ENCODE measurements at regions not wholly inside any gene's neighbourhood (a gene's known extent, or its start where the extent isn't known, plus 50 kb on each side); places are given as distances from the start of the nearest gene placed in this dataset.

- Histone ChIP-seq H3K79me2 (ENCODE audit: control insufficient read depth, insufficient read depth, low read length, poor library complexity) (peaks cover 4% of the 10 kb centered on the region), H2BK12ac (ENCODE audit: low read length) (peak overlapping the region; percentile 96), H3K4ac (ENCODE audit: low read depth, low read length) (peak overlapping the region; percentile 85), H3K18ac (ENCODE audit: low read length) (peak overlapping the region; percentile 82), H3K14ac (ENCODE audit: low read length) (peak overlapping the region; percentile 85), H3K36me3 (ENCODE audit: control insufficient read depth in 1 of 2, insufficient read depth in 2 of 2, low read length in 2 of 2) (no peaks in the 10 kb centered on the region), H3K27me3 (ENCODE audit: insufficient read depth, low read length) (no peaks in the 10 kb centered on the region), H4K12ac (ENCODE audit: low read depth, low read length) (no peak overlapping the region), H4K91ac (ENCODE audit: low read depth, low read length) (peak overlapping the region; percentile 99), H3K4me3 (ENCODE audit: low read depth, low read length) (no peak overlapping the region), H3K4me2 (ENCODE audit: low read length) (peak overlapping the region; percentile 38), H2AFZ (ENCODE audit: insufficient read depth, low read length, poor library complexity) (peak overlapping the region; percentile 69), H2AK5ac (ENCODE audit: low read length) (peak overlapping the region; percentile 97), H3K9me3 (ENCODE audit: insufficient read depth, low read depth, low read length) (peaks cover 4% of the 10 kb centered on the region), H3K79me1 (ENCODE audit: low read length) (peaks cover 31% of the 10 kb centered on the region), H2BK5ac (ENCODE audit: low read depth, low read length, poor library complexity) (peak overlapping the region; percentile 99), H3K23ac (ENCODE audit: low read length) (no peak overlapping the region), H2BK120ac (ENCODE audit: insufficient read depth, low read length, poor library complexity) (peak overlapping the region; percentile 100), H4K8ac (ENCODE audit: low read depth, low read length) (peak overlapping the region; percentile 92), H3K27ac (ENCODE audit: low read depth, low read length) (peak overlapping the region; percentile 75), H3K4me1 (ENCODE audit: control insufficient read depth in 1 of 2, insufficient read depth in 2 of 2, low read length in 2 of 2) (peaks cover 18 to 28% of the 10 kb centered on the region in 2 experiments), H3K9ac (ENCODE audit: low read length) (no peak overlapping the region)
- WGBS (ENCODE audit: extremely low coverage, insufficient coverage, insufficient read length): no CpG with 5 or more reads among the region's 6 CpGs
- peak in 1 of 2 donors; percentile 10 for DNase-seq
Measured at GRCh38 chr9:88831713-88832407, 159.4 kb upstream of the S1PR3 start.

- no peak for DNase-seq
- Histone ChIP-seq H4K12ac (ENCODE audit: low read depth, low read length) (no peak overlapping the region), H2AFZ (ENCODE audit: insufficient read depth, low read length, poor library complexity) (no peak overlapping the region), H3K79me2 (ENCODE audit: control insufficient read depth, insufficient read depth, low read length, poor library complexity) (peaks cover 4% of the 10 kb centered on the region), H3K36me3 (ENCODE audit: control insufficient read depth in 1 of 2, insufficient read depth in 2 of 2, low read length in 2 of 2) (no peaks in the 10 kb centered on the region), H3K4me2 (ENCODE audit: low read length) (no peak overlapping the region), H3K18ac (ENCODE audit: low read length) (no peak overlapping the region), H3K27me3 (ENCODE audit: insufficient read depth, low read length) (no peaks in the 10 kb centered on the region), H4K8ac (ENCODE audit: low read depth, low read length) (no peak overlapping the region), H3K4me1 (ENCODE audit: control insufficient read depth in 1 of 2, insufficient read depth in 2 of 2, low read length in 2 of 2) (peaks cover 18 to 29% of the 10 kb centered on the region in 2 experiments), H3K14ac (ENCODE audit: low read length) (peak overlapping the region; percentile 85), H3K4me3 (ENCODE audit: low read depth, low read length) (no peak overlapping the region), H3K27ac (ENCODE audit: low read depth, low read length) (peak overlapping the region; percentile 75), H2AK5ac (ENCODE audit: low read length) (no peak overlapping the region), H3K9me3 (ENCODE audit: insufficient read depth, low read depth, low read length) (peaks cover 4% of the 10 kb centered on the region), H3K23ac (ENCODE audit: low read length) (no peak overlapping the region), H3K9ac (ENCODE audit: low read length) (no peak overlapping the region), H4K91ac (ENCODE audit: low read depth, low read length) (no peak overlapping the region), H2BK5ac (ENCODE audit: low read depth, low read length, poor library complexity) (no peak overlapping the region), H2BK120ac (ENCODE audit: insufficient read depth, low read length, poor library complexity) (peak overlapping the region; percentile 61), H3K79me1 (ENCODE audit: low read length) (peaks cover 31% of the 10 kb centered on the region), H2BK12ac (ENCODE audit: low read length) (peak overlapping the region; percentile 85), H3K4ac (ENCODE audit: low read depth, low read length) (no peak overlapping the region)
- WGBS (ENCODE audit: extremely low coverage, insufficient coverage, insufficient read length): no CpG with 5 or more reads among the region's 1 CpG
Measured at GRCh38 chr9:88833946-88834345, 157.3 kb upstream of the S1PR3 start.

DNA sequence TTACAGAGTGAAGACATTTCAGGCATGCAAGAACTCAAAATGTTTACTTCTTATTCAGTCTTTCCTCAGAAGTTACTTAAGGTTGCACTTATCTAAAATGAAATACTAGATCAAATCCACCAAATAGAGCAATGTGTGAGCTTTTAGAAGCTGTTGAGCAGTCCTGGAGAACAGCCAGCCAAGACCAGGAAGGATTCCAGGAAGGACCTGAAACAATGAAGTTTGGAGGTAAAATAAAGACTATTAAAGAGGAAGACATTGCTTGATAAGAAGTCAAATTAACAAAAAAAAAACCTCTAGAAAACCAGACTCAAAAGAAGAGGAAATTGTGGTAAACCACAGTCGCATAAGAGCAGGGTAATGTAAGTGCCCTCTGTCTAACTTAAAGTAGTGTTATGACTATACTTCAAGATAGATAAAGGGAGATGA is 156.2 kb upstream of the S1PR3 start:
- Histone ChIP-seq H3K9me3 (ENCODE audit: insufficient read depth, low read depth, low read length) (peaks cover 4% of the 10 kb centered on the region), H2BK12ac (ENCODE audit: low read length) (no peak overlapping the region), H3K4ac (ENCODE audit: low read depth, low read length) (no peak overlapping the region), H3K36me3 (ENCODE audit: control insufficient read depth in 1 of 2, insufficient read depth in 2 of 2, low read length in 2 of 2) (no peaks in the 10 kb centered on the region), H2AK5ac (ENCODE audit: low read length) (no peak overlapping the region), H3K4me2 (ENCODE audit: low read length) (no peak overlapping the region), H3K4me1 (ENCODE audit: control insufficient read depth in 1 of 2, insufficient read depth in 2 of 2, low read length in 2 of 2) (peaks cover 11 to 25% of the 10 kb centered on the region in 2 experiments), H3K23ac (ENCODE audit: low read length) (no peak overlapping the region), H3K4me3 (ENCODE audit: low read depth, low read length) (no peak overlapping the region), H2BK120ac (ENCODE audit: insufficient read depth, low read length, poor library complexity) (no peak overlapping the region), H4K8ac (ENCODE audit: low read depth, low read length) (no peak overlapping the region), H2AFZ (ENCODE audit: insufficient read depth, low read length, poor library complexity) (no peak overlapping the region), H4K12ac (ENCODE audit: low read depth, low read length) (no peak overlapping the region), H3K18ac (ENCODE audit: low read length) (no peak overlapping the region), H4K91ac (ENCODE audit: low read depth, low read length) (no peak overlapping the region), H3K9ac (ENCODE audit: low read length) (no peak overlapping the region), H3K79me1 (ENCODE audit: low read length) (peaks cover 26% of the 10 kb centered on the region), H3K14ac (ENCODE audit: low read length) (no peak overlapping the region), H2BK5ac (ENCODE audit: low read depth, low read length, poor library complexity) (no peak overlapping the region), H3K27ac (ENCODE audit: low read depth, low read length) (no peak overlapping the region), H3K79me2 (ENCODE audit: control insufficient read depth, insufficient read depth, low read length, poor library complexity) (peaks cover 4% of the 10 kb centered on the region), H3K27me3 (ENCODE audit: insufficient read depth, low read length) (no peaks in the 10 kb centered on the region)
- no CpG with 5 or more reads among the region's 1 CpG for WGBS (ENCODE audit: extremely low coverage, insufficient coverage, insufficient read length)
- DNase-seq: no peak

DNA sequence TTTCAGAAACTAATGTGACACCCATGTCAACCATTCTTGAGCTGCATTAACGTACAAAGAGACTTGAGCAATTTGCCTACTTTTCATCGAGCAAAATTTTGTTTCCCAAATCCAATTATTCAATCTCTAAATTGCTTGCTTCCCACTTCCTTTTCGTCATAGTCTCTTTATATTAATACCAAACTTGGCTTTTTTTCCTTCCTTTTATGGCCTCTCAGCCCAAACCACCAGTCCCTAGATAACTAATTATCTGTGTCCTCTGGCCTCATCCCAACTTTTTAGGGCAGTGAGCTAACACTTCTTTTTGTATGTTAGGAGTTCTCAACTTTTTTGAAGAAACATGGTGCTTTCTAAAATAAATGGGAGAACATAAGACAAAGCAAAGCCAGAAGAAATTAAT is 155.5 kb upstream of the S1PR3 start:
- Histone ChIP-seq H3K4me1 (ENCODE audit: control insufficient read depth in 1 of 2, insufficient read depth in 2 of 2, low read length in 2 of 2) (peaks cover 8 to 23% of the 10 kb centered on the region in 2 experiments), H4K8ac (ENCODE audit: low read depth, low read length) (no peak overlapping the region)

More for the DNA sequence above, 155.5 kb upstream of the S1PR3 start:
- Histone ChIP-seq H2BK120ac (ENCODE audit: insufficient read depth, low read length, poor library complexity) (no peak overlapping the region), H3K14ac (ENCODE audit: low read length) (no peak overlapping the region), H2AFZ (ENCODE audit: insufficient read depth, low read length, poor library complexity) (no peak overlapping the region), H2BK12ac (ENCODE audit: low read length) (no peak overlapping the region), H2BK5ac (ENCODE audit: low read depth, low read length, poor library complexity) (no peak overlapping the region), H3K4me2 (ENCODE audit: low read length) (no peak overlapping the region), H3K79me1 (ENCODE audit: low read length) (peaks cover 23% of the 10 kb centered on the region), H3K27me3 (ENCODE audit: insufficient read depth, low read length) (no peaks in the 10 kb centered on the region), H3K4me3 (ENCODE audit: low read depth, low read length) (no peak overlapping the region), H3K27ac (ENCODE audit: low read depth, low read length) (no peak overlapping the region), H3K79me2 (ENCODE audit: control insufficient read depth, insufficient read depth, low read length, poor library complexity) (peaks cover 4% of the 10 kb centered on the region), H2AK5ac (ENCODE audit: low read length) (no peak overlapping the region), H3K9me3 (ENCODE audit: insufficient read depth, low read depth, low read length) (peaks cover 4% of the 10 kb centered on the region), H3K36me3 (ENCODE audit: control insufficient read depth in 1 of 2, insufficient read depth in 2 of 2, low read length in 2 of 2) (no peaks in the 10 kb centered on the region), H4K91ac (ENCODE audit: low read depth, low read length) (no peak overlapping the region), H4K12ac (ENCODE audit: low read depth, low read length) (no peak overlapping the region), H3K23ac (ENCODE audit: low read length) (no peak overlapping the region), H3K4ac (ENCODE audit: low read depth, low read length) (no peak overlapping the region), H3K18ac (ENCODE audit: low read length) (no peak overlapping the region), H3K9ac (ENCODE audit: low read length) (no peak overlapping the region)
- WGBS (ENCODE audit: extremely low coverage, insufficient coverage, insufficient read length): 100% methylated on average over 1 of the region's 3 CpGs
- no peak for DNase-seq

Data from trophoblast cell (in vitro differentiated cells and primary cell).